Activated CD4-positive, alpha-beta T cell treated with anti-CD3 and anti-CD28 coated beads for 1 hour (primary cell): ENCODE measurements at regions not wholly inside any gene's neighbourhood (a gene's known extent, or its start where the extent isn't known, plus 50 kb on each side); places are given as distances from the start of the nearest gene placed in this dataset.
"Not testable (repeated sequence)": the region's sequence is repeated elsewhere in the genome, so short reads cannot be mapped to it uniquely, and the experiment has no call there.

Experiments used
- DNase-seq: peaks from one replicate; pipeline ENCODE4 v3.0.0-alpha.2; 2020

DNA sequence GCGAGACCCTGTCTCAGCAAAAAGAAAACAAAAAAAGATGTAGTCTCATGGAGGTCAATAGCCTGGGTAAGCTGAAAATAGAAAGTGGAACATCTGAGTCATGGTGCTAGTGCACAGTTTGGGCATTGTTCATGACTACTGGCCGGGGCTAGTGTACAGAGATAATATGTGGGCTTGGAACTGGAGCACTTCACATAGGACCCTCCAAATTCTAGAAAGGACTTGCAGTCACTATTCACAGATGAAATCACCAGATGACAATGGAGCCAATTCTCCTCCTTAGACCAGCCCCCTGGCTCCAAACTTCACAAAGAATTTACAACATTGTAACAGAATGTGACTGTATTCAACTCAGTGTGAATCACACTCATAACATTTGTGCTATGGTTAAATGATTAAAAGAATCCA, 367.8 kb upstream of the SLC7A11 start:
- DNase-seq, result no peak

DNA sequence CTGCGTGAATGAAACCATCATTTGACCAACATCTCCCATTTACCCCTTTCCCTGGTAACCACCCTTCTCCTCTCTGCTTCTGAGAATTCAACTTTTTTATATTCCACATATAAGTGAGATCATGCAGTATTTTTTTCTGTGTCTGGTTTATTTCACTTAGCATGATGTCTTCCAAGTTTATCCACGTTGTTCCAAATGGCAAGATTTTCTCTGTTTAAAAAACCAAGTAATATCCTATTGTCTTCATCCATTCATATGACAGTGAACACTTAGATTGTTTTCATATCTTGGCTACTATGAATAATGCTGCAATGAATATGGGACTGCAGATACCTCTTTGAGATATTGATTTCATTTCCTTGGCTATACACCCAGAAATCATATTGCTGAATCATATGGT, 362.4 kb upstream of the SLC7A11 start:
- no peak for DNase-seq

DNA sequence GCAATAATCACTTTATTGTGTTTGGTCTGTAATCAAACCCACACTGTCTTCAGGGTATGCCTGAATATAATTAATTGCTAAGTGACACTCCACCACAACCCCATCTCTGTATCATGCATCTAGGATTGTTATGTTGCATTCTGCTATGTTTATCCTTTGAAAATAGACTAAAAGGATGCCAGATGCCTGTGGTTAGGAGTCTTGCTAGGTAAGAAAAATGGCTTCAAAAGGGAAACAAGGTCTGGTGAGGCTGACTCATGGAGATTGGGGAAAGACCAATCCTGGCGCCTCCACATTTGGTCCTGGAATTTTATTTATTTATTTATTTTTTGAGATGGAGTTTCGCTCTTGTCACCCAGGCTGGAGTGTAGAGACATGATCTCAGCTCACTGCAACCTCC, 360.5 kb upstream of the SLC7A11 start:
- DNase-seq, result no peak

DNA sequence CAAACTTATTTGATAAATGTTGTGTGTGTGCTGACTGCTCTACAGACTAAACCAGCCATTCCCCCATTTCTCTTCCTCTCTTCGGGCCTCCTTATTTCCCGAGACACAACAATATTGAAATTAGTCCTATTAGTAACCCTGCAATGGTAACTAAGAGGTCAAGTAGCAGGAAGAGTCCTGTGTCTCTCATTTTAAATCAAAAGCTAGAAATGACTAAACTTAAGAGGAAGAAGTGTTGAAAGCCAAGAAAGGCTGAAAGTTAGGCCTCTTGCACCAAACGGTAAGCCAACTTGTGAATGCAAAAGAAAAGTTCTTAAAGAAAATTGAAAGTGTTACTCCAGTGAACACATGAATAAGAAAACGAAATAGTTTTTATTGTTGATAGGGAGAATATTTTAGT, 357.8 kb upstream of the SLC7A11 start:
- no peak for DNase-seq

DNA sequence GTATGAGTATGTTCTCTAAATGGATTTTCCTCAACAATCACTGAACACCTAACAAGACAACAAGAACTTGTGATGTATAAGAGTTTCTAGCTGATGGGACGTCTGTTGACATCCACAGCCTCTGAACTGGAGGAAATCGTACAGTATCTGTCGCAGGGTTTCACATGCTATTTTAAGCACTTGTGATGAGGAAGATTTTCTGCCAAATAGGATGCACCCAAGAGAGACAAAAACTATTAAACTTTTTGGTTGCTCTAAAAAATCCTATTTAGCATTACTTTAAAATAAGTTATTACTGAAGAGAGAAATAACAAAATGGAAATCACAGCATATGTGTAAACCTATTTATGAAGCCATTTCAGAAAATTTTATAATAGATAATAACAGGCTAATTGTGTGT, 356.1 kb upstream of the SLC7A11 start:
- no peak for DNase-seq

DNA sequence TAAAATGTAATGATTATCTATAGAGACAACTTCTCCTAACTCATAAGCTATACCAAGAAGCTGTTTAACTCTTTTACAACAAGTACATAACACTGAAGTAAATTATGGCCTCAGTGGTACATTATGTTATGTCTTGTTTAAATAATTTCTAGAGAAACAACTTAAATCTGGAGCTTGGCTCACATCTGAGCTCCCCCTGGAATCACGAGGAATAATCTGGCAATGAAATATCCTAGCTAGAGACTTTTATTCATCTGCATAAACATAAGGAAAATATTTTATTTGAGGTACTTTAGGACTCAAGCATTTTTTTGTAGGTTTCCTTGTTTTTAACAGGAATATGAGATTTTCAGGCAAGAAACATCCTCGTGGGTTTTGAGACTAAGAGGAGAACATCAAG, 354.7 kb upstream of the SLC7A11 start:
- DNase-seq, result no peak

- DNase-seq, result no peak
Observed at GRCh38 chr4:138595731-138596460, 353.7 kb upstream of the SLC7A11 start.

DNA sequence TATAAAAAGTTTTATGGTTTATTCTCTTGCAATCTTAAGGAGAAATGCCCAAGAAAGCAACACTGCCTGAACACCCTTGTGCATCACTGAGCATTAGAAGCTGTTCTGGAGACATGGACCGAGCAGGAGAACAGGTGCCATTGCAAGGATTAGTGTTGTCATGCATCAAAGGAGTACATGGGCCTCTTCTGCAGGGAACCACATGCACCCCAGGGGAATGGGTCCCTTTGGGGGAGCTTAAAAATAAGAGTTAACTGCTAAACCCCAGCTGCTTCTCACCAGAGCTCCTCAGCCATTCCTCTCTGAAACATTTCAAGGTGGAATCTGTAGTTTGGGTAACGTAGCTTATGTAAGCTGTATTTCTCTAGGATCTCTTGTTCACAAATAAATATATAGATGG, 353.0 kb upstream of the SLC7A11 start:
- DNase-seq, result no peak

- DNase-seq, result no peak
Observed at GRCh38 chr4:138592796-138593195, 350.6 kb upstream of the SLC7A11 start.

GRCh38 chr4:138591808-138592207, 349.7 kb upstream of the SLC7A11 start:
- DNase-seq, result no peak

- no peak for DNase-seq
Observed at GRCh38 chr4:138588501-138588900, 346.4 kb upstream of the SLC7A11 start.

DNA sequence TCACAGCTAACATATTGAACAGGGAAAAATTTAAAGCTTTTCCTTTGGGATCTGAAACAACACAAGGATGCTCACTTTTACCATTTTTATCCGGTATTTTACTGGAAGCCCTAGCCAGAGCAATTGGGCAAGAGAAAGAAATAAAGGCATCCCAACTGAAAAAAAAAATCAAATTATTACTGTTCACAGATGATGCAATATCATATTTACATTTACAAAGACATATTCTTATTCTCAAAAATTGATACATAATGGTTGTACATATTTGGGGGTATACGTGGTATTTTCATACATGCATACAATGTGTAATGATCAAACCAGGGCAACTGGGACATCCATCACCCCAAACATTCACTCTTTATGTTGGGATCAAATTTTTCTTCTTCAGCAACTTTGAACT, 337.0 kb upstream of the SLC7A11 start:
- DNase-seq, result no peak

- not testable (repeated sequence) for DNase-seq
Observed at GRCh38 chr4:138577826-138578225, 335.7 kb upstream of the SLC7A11 start.

DNA sequence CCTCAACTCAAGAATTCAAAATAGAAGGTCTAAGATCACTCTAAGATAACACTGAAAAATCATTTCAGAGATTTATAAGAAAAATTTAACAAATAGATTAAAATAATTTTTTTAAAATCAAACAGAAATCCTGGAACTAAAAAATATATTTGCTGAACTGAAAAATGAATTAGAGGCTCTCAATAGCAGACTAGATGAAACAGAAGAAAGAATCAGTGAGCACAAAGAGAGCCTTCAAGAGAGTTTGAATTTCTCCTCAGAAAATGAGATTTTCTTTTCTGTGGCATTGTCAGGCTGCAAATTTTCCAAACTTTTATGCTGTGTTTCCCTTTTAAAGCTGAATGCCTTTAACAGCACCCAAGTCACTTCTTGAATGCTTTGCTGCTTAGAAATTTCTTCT, 335.0 kb upstream of the SLC7A11 start:
- DNase-seq, result no peak

GRCh38 chr4:138576684-138577083, 334.5 kb upstream of the SLC7A11 start:
- DNase-seq, result no peak

GRCh38 chr4:138573246-138573645, 331.1 kb upstream of the SLC7A11 start:
- DNase-seq, result no peak

DNA sequence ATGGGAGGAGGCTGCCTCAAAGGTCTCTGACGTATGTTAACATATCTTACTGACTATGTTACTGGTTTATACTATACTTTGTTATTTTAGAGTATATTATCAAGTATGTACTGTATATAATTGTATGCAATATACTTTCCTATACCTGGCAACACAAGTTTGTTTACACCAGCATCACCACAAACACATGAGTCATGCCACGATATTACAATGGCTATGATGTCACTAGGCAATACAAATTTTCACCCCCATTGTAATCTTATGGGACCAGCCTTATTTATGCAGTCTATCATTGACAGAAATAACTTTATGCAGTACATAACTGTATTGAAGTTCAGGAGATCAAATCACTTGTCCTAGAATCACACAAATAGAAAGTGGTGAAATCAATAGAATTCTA, 329.9 kb upstream of the SLC7A11 start:
- no peak for DNase-seq

- DNase-seq, result no peak
Observed at GRCh38 chr4:138567696-138568095, 325.5 kb upstream of the SLC7A11 start.

DNA sequence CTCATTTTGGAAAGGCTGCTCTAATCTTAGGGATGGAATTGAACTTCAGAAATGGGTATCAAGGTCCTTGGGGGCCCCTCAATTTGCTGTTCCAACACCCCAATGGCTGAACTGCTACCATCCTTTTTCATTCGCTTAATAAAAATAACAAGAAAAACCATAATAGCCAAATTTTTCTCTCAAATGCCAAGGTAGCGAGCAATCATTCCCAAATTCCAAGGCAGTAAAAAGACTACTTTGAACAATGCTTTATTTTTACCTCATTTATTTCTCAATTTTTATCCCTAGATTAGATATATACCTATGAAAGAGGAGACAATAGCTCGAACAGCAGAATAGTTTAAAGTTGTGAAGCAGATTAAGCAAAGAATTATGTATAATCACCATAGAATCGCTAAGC, 323.4 kb upstream of the SLC7A11 start:
- no peak for DNase-seq

- DNase-seq, result no peak
Observed at GRCh38 chr4:138562544-138562991, 320.4 kb upstream of the SLC7A11 start.

GRCh38 chr4:138561906-138562305, 319.8 kb upstream of the SLC7A11 start:
- DNase-seq, result no peak

DNA sequence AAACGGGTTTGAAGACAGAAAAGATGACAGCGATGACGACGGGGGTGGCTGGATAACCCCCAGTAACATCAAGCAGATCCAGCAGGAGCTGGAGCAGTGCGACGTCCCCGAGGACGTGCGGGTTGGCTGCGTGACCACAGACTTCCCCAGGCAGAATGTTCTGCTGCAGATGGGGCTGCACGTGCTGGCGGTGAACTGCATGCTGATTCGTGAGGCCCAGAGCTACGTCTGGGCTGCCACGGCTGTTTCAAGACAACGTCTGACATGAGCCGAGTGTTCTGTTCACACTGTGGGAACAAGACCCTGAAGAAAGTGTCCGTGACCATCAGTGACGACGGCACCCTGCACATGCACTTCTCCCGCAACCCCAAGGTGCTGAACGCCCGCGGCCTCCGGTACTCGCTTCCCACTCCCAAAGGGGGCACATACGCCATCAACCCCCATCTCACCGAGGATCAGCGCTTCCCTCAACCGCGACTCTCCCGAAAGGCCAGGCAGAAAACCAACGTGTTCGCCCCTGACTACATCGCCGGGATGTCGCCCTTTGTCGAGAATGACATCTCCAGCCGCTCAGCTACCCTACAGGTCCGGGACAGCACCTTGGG, 319.2 kb upstream of the SLC7A11 start:
- no peak for DNase-seq

GRCh38 chr4:138560448-138560847, 318.3 kb upstream of the SLC7A11 start:
- no peak for DNase-seq

- DNase-seq, result no peak
Observed at GRCh38 chr4:138558886-138559285, 316.7 kb upstream of the SLC7A11 start.

GRCh38 chr4:138555584-138555983, 313.4 kb upstream of the SLC7A11 start:
- DNase-seq, result no peak
